ENCODE measurements at regions not wholly inside any gene's neighbourhood (a gene's known extent, or its start where the extent isn't known, plus 50 kb on each side); places are given as distances from the start of the nearest gene placed in this dataset.

GRCh38 chr2:107160640-107161239 is 274.8 kb upstream of the ST6GAL2 start:
- H3K9me3 ChIP-seq (ENCODE audit: low read depth, low read length, poor library complexity, severe bottlenecking), result no peaks in the 10 kb centered on the region
- intact Hi-C loops (cut with micrococcal nuclease; ENCODE audit: unreplicated experiment), result no loop called here
- no peak for DNase-seq (ENCODE audit: low spot score)
- no peaks in the 10 kb centered on the region for H3K4me1 ChIP-seq (ENCODE audit: insufficient read depth, low read length, poor library complexity, severe bottlenecking)
- POLR2A ChIA-PET (ENCODE audit: low non-redundant PET), result no interaction called here
- CTCF ChIA-PET, result no interaction called here
- TF ChIP-seq EZH2 (IDR thresholded peaks at IDR 0.05; ENCODE audit: borderline replicate concordance, low read depth, low read length, poor library complexity, severe bottlenecking) (no peak), CTCF (conservative IDR thresholded peaks at IDR 0.05; ENCODE audit: low read depth, low read length) (no peak)
- BruUV-seq (replicated peaks), result no TSS peak
- H3K27ac ChIP-seq (ENCODE audit: low read depth, low read length, poor library complexity, severe bottlenecking), result no peak overlapping the region
- H3K36me3 ChIP-seq (ENCODE audit: insufficient read depth, low read length, poor library complexity, severe bottlenecking), result no peaks in the 10 kb centered on the region
- H3K27me3 ChIP-seq (replicated peaks; ENCODE audit: insufficient read depth, low read depth, low read length, poor library complexity), result no peaks in the 10 kb centered on the region
- H3K4me3 ChIP-seq (ENCODE audit: low read depth, low read length, poor library complexity, severe bottlenecking), result no peak overlapping the region

GRCh38 chr2:107168141-107168540 is 282.2 kb upstream of the ST6GAL2 start:
- DNase-seq (ENCODE audit: low spot score), result no peak
- Histone ChIP-seq H3K27me3 (replicated peaks; ENCODE audit: insufficient read depth, low read depth, low read length, poor library complexity) (no peaks in the 10 kb centered on the region), H3K4me1 (ENCODE audit: insufficient read depth, low read length, poor library complexity, severe bottlenecking) (no peaks in the 10 kb centered on the region), H3K36me3 (ENCODE audit: insufficient read depth, low read length, poor library complexity, severe bottlenecking) (no peaks in the 10 kb centered on the region), H3K27ac (ENCODE audit: low read depth, low read length, poor library complexity, severe bottlenecking) (no peak overlapping the region), H3K4me3 (ENCODE audit: low read depth, low read length, poor library complexity, severe bottlenecking) (no peak overlapping the region), H3K9me3 (ENCODE audit: low read depth, low read length, poor library complexity, severe bottlenecking) (no peaks in the 10 kb centered on the region)
- intact Hi-C loops (cut with micrococcal nuclease; ENCODE audit: unreplicated experiment), result no loop called here
- ChIA-PET CTCF (no interaction called here), POLR2A (ENCODE audit: low non-redundant PET) (no interaction called here)
- no TSS peak for BruUV-seq (replicated peaks)
- no peak for TF ChIP-seq CTCF (conservative IDR thresholded peaks at IDR 0.05; ENCODE audit: low read depth, low read length)
- TF ChIP-seq EZH2 (IDR thresholded peaks at IDR 0.05; ENCODE audit: borderline replicate concordance, low read depth, low read length, poor library complexity, severe bottlenecking), result no peak

- Histone ChIP-seq H3K27me3 (replicated peaks; ENCODE audit: insufficient read depth, low read depth, low read length, poor library complexity) (no peaks in the 10 kb centered on the region), H3K9me3 (ENCODE audit: low read depth, low read length, poor library complexity, severe bottlenecking) (no peaks in the 10 kb centered on the region), H3K4me3 (ENCODE audit: low read depth, low read length, poor library complexity, severe bottlenecking) (no peak overlapping the region), H3K4me1 (ENCODE audit: insufficient read depth, low read length, poor library complexity, severe bottlenecking) (no peaks in the 10 kb centered on the region), H3K27ac (ENCODE audit: low read depth, low read length, poor library complexity, severe bottlenecking) (no peak overlapping the region), H3K36me3 (ENCODE audit: insufficient read depth, low read length, poor library complexity, severe bottlenecking) (no peaks in the 10 kb centered on the region)
- POLR2A ChIA-PET (ENCODE audit: low non-redundant PET), result no interaction called here
- intact Hi-C loops (cut with micrococcal nuclease; ENCODE audit: unreplicated experiment), result no loop called here
- CTCF ChIA-PET, result no interaction called here
- TF ChIP-seq EZH2 (IDR thresholded peaks at IDR 0.05; ENCODE audit: borderline replicate concordance, low read depth, low read length, poor library complexity, severe bottlenecking), result no peak
- TF ChIP-seq CTCF (conservative IDR thresholded peaks at IDR 0.05; ENCODE audit: low read depth, low read length), result no peak
- BruUV-seq (replicated peaks), result no TSS peak
- DNase-seq (ENCODE audit: low spot score), result no peak
Measured at GRCh38 chr2:107174171-107174570, 288.2 kb upstream of the ST6GAL2 start.

All from A673 (cell line).